ENCODE measurements at regions not wholly inside any gene's neighbourhood (a gene's known extent, or its start where the extent isn't known, plus 50 kb on each side); places are given as distances from the start of the nearest gene placed in this dataset.

DNA sequence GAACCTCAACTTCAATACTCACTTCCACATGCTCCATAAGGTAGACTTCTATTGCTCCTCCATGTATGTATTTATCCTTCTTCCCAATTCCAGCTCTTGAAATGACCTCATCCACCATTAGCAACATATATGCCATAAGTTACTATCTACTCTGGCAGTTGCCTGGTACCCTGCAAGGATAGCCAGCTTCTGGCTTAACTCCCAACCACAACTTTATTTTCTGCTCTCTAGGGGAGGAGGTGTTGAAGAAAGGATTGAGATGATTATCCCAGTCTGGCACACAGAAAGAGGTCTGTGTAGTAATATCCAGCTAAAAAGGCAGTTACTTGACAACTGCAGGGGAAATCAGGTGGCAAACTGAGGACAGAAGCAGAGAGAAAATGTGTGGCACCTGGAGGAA is 71.5 kb upstream of the MDM1 start:
- H3K4me1 Mint-ChIP-seq (ENCODE audit: unreplicated experiment), result peaks cover 17% of the 10 kb centered on the region
- no peak overlapping the region for H3K27ac Mint-ChIP-seq (ENCODE audit: unreplicated experiment)
- H3K36me3 Mint-ChIP-seq (ENCODE audit: unreplicated experiment), result no peaks in the 10 kb centered on the region
- no peak overlapping the region for H3K4me3 Mint-ChIP-seq (ENCODE audit: unreplicated experiment)
- DNase-seq (ENCODE audit: extremely low spot score, unreplicated experiment), result no peak
- peaks cover 3% of the 10 kb centered on the region for H3K27me3 Mint-ChIP-seq (ENCODE audit: unreplicated experiment)
- TF ChIP-seq, protein P1, sequence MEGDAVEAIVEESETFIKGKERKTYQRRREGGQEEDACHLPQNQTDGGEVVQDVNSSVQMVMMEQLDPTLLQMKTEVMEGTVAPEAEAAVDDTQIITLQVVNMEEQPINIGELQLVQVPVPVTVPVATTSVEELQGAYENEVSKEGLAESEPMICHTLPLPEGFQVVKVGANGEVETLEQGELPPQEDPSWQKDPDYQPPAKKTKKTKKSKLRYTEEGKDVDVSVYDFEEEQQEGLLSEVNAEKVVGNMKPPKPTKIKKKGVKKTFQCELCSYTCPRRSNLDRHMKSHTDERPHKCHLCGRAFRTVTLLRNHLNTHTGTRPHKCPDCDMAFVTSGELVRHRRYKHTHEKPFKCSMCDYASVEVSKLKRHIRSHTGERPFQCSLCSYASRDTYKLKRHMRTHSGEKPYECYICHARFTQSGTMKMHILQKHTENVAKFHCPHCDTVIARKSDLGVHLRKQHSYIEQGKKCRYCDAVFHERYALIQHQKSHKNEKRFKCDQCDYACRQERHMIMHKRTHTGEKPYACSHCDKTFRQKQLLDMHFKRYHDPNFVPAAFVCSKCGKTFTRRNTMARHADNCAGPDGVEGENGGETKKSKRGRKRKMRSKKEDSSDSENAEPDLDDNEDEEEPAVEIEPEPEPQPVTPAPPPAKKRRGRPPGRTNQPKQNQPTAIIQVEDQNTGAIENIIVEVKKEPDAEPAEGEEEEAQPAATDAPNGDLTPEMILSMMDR (IDR thresholded peaks at IDR 0.05), result no peak
- H3K9me3 Mint-ChIP-seq (ENCODE audit: unreplicated experiment), result no peaks in the 10 kb centered on the region

DNA sequence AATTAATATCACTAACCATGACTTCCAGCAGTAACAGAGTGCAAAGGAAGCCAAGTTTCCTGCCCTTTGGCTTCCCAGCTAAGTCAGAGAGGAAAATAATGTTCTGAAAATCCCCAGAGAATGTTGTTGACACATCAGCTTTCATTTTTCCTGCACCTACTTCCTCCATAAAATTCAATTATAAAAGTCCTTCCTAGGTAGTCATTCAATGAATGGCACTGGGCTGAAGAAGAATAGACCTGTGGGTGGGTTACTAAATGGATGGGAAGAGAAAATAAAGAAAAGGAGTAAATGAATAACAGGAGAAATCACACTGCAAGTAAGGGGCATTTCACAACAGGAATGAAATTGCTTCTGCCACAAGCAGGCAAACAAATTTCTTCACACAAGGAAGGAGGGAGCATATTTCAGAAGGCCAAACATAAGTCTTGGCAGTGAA is 73.2 kb upstream of the MDM1 start:
- Mint-ChIP-seq H3K4me3 (ENCODE audit: unreplicated experiment) (no peak overlapping the region), H3K27ac (ENCODE audit: unreplicated experiment) (no peak overlapping the region), H3K36me3 (ENCODE audit: unreplicated experiment) (no peaks in the 10 kb centered on the region), H3K9me3 (ENCODE audit: unreplicated experiment) (no peaks in the 10 kb centered on the region), H3K27me3 (ENCODE audit: unreplicated experiment) (peaks cover 3% of the 10 kb centered on the region), H3K4me1 (ENCODE audit: unreplicated experiment) (peaks cover 19% of the 10 kb centered on the region)
- TF ChIP-seq, protein P1 (IDR thresholded peaks at IDR 0.05), result no peak
- DNase-seq (ENCODE audit: extremely low spot score, unreplicated experiment), result no peak

DNA sequence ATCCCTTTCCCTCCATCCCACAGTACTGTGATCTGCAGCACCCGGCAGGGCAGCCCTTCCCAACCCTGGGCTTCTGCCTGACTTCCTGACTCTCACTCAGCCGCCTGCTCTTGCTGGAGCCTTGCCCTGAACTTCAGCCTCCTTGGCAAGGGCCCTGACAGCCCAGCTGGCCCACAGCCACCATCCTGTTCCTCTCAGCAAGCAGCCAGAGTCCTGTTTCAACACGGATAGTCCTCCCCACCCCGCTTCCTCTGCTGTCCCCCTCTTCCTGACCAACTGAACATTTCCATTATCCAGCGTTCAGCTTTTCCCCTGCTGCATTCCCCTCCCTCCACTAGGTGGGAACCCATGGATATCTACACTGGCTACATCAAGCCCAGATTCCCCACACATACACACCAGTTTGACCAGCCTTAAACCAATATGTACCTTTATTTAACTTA is 74.0 kb upstream of the MDM1 start:
- H3K9me3 Mint-ChIP-seq (ENCODE audit: unreplicated experiment), result no peaks in the 10 kb centered on the region
- H3K4me3 Mint-ChIP-seq (ENCODE audit: unreplicated experiment), result no peak overlapping the region
- no peak for DNase-seq (ENCODE audit: extremely low spot score, unreplicated experiment)
- H3K4me1 Mint-ChIP-seq (ENCODE audit: unreplicated experiment), result peaks cover 20% of the 10 kb centered on the region
- TF ChIP-seq, protein P1 (IDR thresholded peaks at IDR 0.05), result peak; percentile 49
- peaks cover 3% of the 10 kb centered on the region for H3K27me3 Mint-ChIP-seq (ENCODE audit: unreplicated experiment)
- peak overlapping the region; percentile 74 for H3K27ac Mint-ChIP-seq (ENCODE audit: unreplicated experiment)
- no peaks in the 10 kb centered on the region for H3K36me3 Mint-ChIP-seq (ENCODE audit: unreplicated experiment)

DNA sequence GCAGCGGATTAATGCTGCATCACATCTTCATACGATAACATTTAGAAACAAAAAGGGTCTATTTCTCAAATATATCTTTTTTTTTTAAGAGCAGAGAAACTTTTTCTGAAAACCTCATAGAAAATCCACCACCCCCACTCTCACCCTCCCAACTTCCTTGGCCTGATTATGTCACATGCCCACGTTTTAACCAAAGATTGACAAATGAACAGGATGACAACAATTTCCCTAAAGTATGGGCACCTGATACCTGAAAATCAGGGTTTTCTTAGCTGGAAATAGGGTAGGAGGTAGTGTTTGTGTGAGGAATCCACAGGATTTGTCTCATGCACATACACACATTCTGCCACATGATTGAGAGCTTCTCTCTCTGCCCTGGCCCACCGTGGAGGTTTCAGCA is 74.7 kb upstream of the MDM1 start:
- Mint-ChIP-seq H3K4me3 (ENCODE audit: unreplicated experiment) (no peak overlapping the region), H3K9me3 (ENCODE audit: unreplicated experiment) (no peaks in the 10 kb centered on the region), H3K36me3 (ENCODE audit: unreplicated experiment) (no peaks in the 10 kb centered on the region), H3K4me1 (ENCODE audit: unreplicated experiment) (peaks cover 20% of the 10 kb centered on the region), H3K27ac (ENCODE audit: unreplicated experiment) (no peak overlapping the region), H3K27me3 (ENCODE audit: unreplicated experiment) (peaks cover 3% of the 10 kb centered on the region)
- no peak for DNase-seq (ENCODE audit: extremely low spot score, unreplicated experiment)
- TF ChIP-seq, protein P1 (IDR thresholded peaks at IDR 0.05), result no peak

DNA sequence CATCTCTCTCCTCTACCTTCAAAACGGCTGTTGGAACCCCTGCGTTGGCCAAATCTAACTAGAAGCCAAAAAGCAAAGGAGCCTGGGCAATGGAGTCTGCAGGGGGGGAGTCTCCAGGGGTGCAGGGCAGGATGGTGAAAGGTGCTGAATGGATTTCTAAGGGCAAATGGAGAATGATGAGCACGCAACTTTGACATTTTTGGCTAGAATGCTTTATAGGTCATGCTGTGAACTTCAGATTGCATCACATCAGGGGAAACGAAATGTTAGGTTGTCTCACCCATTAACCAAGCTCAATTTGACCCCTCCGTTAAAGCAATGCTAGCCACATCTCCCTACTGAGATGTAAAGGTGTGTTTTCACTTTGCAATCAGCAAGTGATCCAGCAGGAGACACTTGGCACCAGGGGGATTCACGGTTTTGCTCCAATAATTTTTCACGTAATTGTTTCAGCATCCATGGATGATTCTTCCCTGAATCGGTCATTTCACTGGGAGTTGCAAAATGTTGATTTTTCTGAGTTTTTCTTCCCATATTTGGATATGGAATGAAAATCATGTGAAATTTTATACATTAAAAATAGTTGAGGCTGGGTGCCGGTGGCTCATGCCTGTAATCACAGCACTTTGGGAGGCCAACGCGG is 78.0 kb upstream of the MDM1 start:
- Mint-ChIP-seq H3K27me3 (ENCODE audit: unreplicated experiment) (no peaks in the 10 kb centered on the region), H3K4me1 (ENCODE audit: unreplicated experiment) (peaks cover 17% of the 10 kb centered on the region), H3K27ac (ENCODE audit: unreplicated experiment) (no peak overlapping the region), H3K4me3 (ENCODE audit: unreplicated experiment) (no peak overlapping the region), H3K36me3 (ENCODE audit: unreplicated experiment) (no peaks in the 10 kb centered on the region), H3K9me3 (ENCODE audit: unreplicated experiment) (no peaks in the 10 kb centered on the region)
- DNase-seq (ENCODE audit: extremely low spot score, unreplicated experiment), result no peak
- TF ChIP-seq, protein P1 (IDR thresholded peaks at IDR 0.05), result no peak
